ENCODE measurements at regions not wholly inside any gene's neighbourhood (a gene's known extent, or its start where the extent isn't known, plus 50 kb on each side); places are given as distances from the start of the nearest gene placed in this dataset.
A peak's percentile ranks its signal among the peaks of the same experiment; 100 is the strongest.

GRCh38 chrX:3169421-3169820, 128.2 kb downstream of the ARSF start:
- Histone ChIP-seq H3K9ac (no peak overlapping the region), H3K4me2 (no peak overlapping the region), H3F3A (replicated peaks; ENCODE audit: insufficient read depth) (no peaks in the 10 kb centered on the region), H3K27ac (ENCODE audit: low read depth in 2 of 2, low read length in 1 of 2) (no peak overlapping the region), H3K4me3 (ENCODE audit: low read depth in 2 of 2, low read length in 1 of 2) (no peak overlapping the region), H3K9me3 (no peaks in the 10 kb centered on the region), H3K9me2 (no peaks in the 10 kb centered on the region), H4K20me1 (ENCODE audit: insufficient read depth) (no peaks in the 10 kb centered on the region), H2AFZ (ENCODE audit: low read depth) (no peak overlapping the region), H3K79me2 (ENCODE audit: insufficient read depth) (no peaks in the 10 kb centered on the region), H3K4me1 (ENCODE audit: control insufficient read depth in 1 of 2, insufficient read depth in 2 of 2, low read depth in 1 of 2, low read length in 1 of 2) (no peaks in the 10 kb centered on the region), H3K36me3 (replicated peaks in 1 of 2; ENCODE audit: control insufficient read depth in 1 of 2, insufficient read depth in 2 of 2, low read length in 1 of 2) (no peaks in the 10 kb centered on the region), H3K27me3 (ENCODE audit: insufficient read depth) (no peaks in the 10 kb centered on the region)
- ChIA-PET POLR2A (no interaction called here), CTCF (interaction anchor here (0.7 kb wide), 1 partner anchor 8 kb away, joined by 3 read pairs; no protein-coding TSS in a partner anchor)
- DNase-seq: no peak
- WGBS (ENCODE audit: low lambda C conversion rate): 15% methylated on average over 4 of the region's 4 CpGs
- TF ChIP-seq RCOR1 (IDR thresholded peaks at IDR 0.05; ENCODE audit: low read length): no peak

- CTCF ChIA-PET: no interaction called here
- Histone ChIP-seq H3K9me3 (no peaks in the 10 kb centered on the region), H3K9me2 (no peaks in the 10 kb centered on the region), H2AFZ (ENCODE audit: low read depth) (no peak overlapping the region), H3K27ac (ENCODE audit: low read depth in 2 of 2, low read length in 1 of 2) (no peak overlapping the region), H3K79me2 (ENCODE audit: insufficient read depth) (no peaks in the 10 kb centered on the region), H3F3A (replicated peaks; ENCODE audit: insufficient read depth) (no peaks in the 10 kb centered on the region), H3K4me3 (ENCODE audit: low read depth in 2 of 2, low read length in 1 of 2) (no peak overlapping the region), H3K4me2 (no peak overlapping the region), H3K27me3 (ENCODE audit: insufficient read depth) (no peaks in the 10 kb centered on the region), H3K36me3 (replicated peaks in 1 of 2; ENCODE audit: control insufficient read depth in 1 of 2, insufficient read depth in 2 of 2, low read length in 1 of 2) (no peaks in the 10 kb centered on the region), H3K4me1 (ENCODE audit: control insufficient read depth in 1 of 2, insufficient read depth in 2 of 2, low read depth in 1 of 2, low read length in 1 of 2) (no peaks in the 10 kb centered on the region), H4K20me1 (ENCODE audit: insufficient read depth) (no peaks in the 10 kb centered on the region), H3K9ac (no peak overlapping the region)
- WGBS (ENCODE audit: low lambda C conversion rate): 16% methylated on average over 4 of the region's 4 CpGs
- no peak for DNase-seq
- POLR2A ChIA-PET: no interaction called here
- TF ChIP-seq USF2 (IDR thresholded peaks at IDR 0.05; ENCODE audit: borderline replicate concordance, low read depth, low read length): no peak
- no peak for TF ChIP-seq REST (IDR thresholded peaks at IDR 0.05; ENCODE audit: low read depth, low read length)
Measured at GRCh38 chrX:3167771-3168170, 126.5 kb downstream of the ARSF start.

GRCh38 chrX:3166670-3167455, 125.6 kb downstream of the ARSF start:
- Histone ChIP-seq H3K27me3 (ENCODE audit: insufficient read depth) (no peaks in the 10 kb centered on the region), H3K36me3 (replicated peaks in 1 of 2; ENCODE audit: control insufficient read depth in 1 of 2, insufficient read depth in 2 of 2, low read length in 1 of 2) (no peaks in the 10 kb centered on the region), H2AFZ (ENCODE audit: low read depth) (peak overlapping the region; percentile 57), H3K4me1 (ENCODE audit: control insufficient read depth in 1 of 2, insufficient read depth in 2 of 2, low read depth in 1 of 2, low read length in 1 of 2) (no peaks in the 10 kb centered on the region), H4K20me1 (ENCODE audit: insufficient read depth) (no peaks in the 10 kb centered on the region), H3K4me3 (ENCODE audit: low read depth in 2 of 2, low read length in 1 of 2) (no peak overlapping the region), H3K9me3 (no peaks in the 10 kb centered on the region), H3K79me2 (ENCODE audit: insufficient read depth) (no peaks in the 10 kb centered on the region), H3K27ac (ENCODE audit: low read depth in 2 of 2, low read length in 1 of 2) (peak overlapping the region in 1 of 2 experiments; percentile 48; a peak in 1 of 4 replicates), H3K9ac (no peak overlapping the region), H3F3A (replicated peaks; ENCODE audit: insufficient read depth) (peaks cover 6% of the 10 kb centered on the region), H3K9me2 (no peaks in the 10 kb centered on the region), H3K4me2 (no peak overlapping the region; the same call in 1 of the 2 replicates)
- no peak for DNase-seq
- ChIA-PET CTCF (no interaction called here), POLR2A (no interaction called here)
- WGBS (ENCODE audit: low lambda C conversion rate): 10% methylated on average over 11 of the region's 11 CpGs
- TF ChIP-seq GATA2 (CRISPR knock-in tag; IDR thresholded peaks at IDR 0.05) (no peak), SMC3 (IDR thresholded peaks at IDR 0.05; ENCODE audit: low read depth, low read length) (no peak), NRF1 (IDR thresholded peaks at IDR 0.05; ENCODE audit: low read depth, low read length) (no peak), TAF1 (IDR thresholded peaks at IDR 0.05; ENCODE audit: borderline replicate concordance, low read depth, low read length) (no peak), CHD2 (IDR thresholded peaks at IDR 0.05; ENCODE audit: low read length, partially characterized antibody) (no peak), TEAD4 (IDR thresholded peaks at IDR 0.05; ENCODE audit: borderline replicate concordance, insufficient read depth) (no peak), ELF1 (IDR thresholded peaks at IDR 0.05) (no peak), REST (IDR thresholded peaks at IDR 0.05; ENCODE audit: low read depth, low read length) (no peak), EZH2phosphoT487 (IDR thresholded peaks at IDR 0.05; ENCODE audit: borderline replicate concordance, low read depth) (no peak)

All from SK-N-SH (cell line).